Endothelial cell of umbilical vein (primary cell): ENCODE measurements at regions not wholly inside any gene's neighbourhood (a gene's known extent, or its start where the extent isn't known, plus 50 kb on each side); places are given as distances from the start of the nearest gene placed in this dataset.

ENCODE experiments used
- BruUV-seq: library from RNA; stranded (reverse); fragments of 400-500 nt; replicated peaks from 2 replicates; lab custom pipeline; 2021; lab: Mats Ljungman, UMichigan
- CTCF ChIA-PET: fragments of 300-600, 350-600 bp; sonication (Branson Sonifier 250); formaldehyde crosslinking; loops from one replicate; lab custom pipeline; 2021; ENCODE audit warnings: antibody characterized with exemption, inconsistent platforms; lab: Charles Lee
- POLR2A ChIA-PET: fragments of 300-600, 350-600 bp; sonication (Branson Sonifier 250); formaldehyde crosslinking; loops from one replicate; lab custom pipeline; 2021; ENCODE audit warnings: antibody characterized with exemption, inconsistent platforms; lab: Charles Lee
- DNase-seq: peaks from one replicate; pipeline ENCODE4 v3.0.0-alpha.2; 2011; ENCODE audit warnings: low read depth, low spot score
- FAIRE-seq: peaks from 2 replicates; lab custom pipeline; 2011; peaks lifted over from hg19 to GRCh38; lab: Jason Lieb, UNC
- H2AFZ ChIP-seq: 2 replicates; pipeline ENCODE4 v1.6.0; 2012; ENCODE audit warnings: low read depth, low read length, control low read depth, inconsistent platforms
- H3K27ac ChIP-seq: 2 replicates; pipeline ENCODE4 v1.5.1; 2011; ENCODE audit warnings: low read depth, mild to moderate bottlenecking, control low read depth, low read length, moderate library complexity; ENCODE audit not compliant: insufficient read depth
- H3K27me3 ChIP-seq, 2 experiments: 2 replicates each; pipeline versions ENCODE4 v1.6.0 to v1.6.1; 2011; ENCODE audit warnings: low read length in 2 of 2, mixed read lengths in 1 of 2; ENCODE audit not compliant: control insufficient read depth in 2 of 2, insufficient read depth in 2 of 2
- H3K36me3 ChIP-seq, 2 experiments: 2 replicates in 1 of 2; 3 replicates in 1 of 2; pipeline ENCODE4 v1.5.1; 2011; ENCODE audit warnings: low read length in 2 of 2, mild to moderate bottlenecking in 1 of 2, moderate library complexity in 1 of 2; ENCODE audit not compliant: control insufficient read depth in 2 of 2, insufficient read depth in 2 of 2; ENCODE audit errors: extremely low read depth in 1 of 2
- H3K4me1 ChIP-seq: 3 replicates; pipeline ENCODE4 v1.5.1; 2011; ENCODE audit warnings: mild to moderate bottlenecking, low read length; ENCODE audit not compliant: control insufficient read depth, insufficient read depth; ENCODE audit errors: extremely low read depth
- H3K4me2 ChIP-seq: 2 replicates; pipeline ENCODE4 v1.6.1; 2011; ENCODE audit warnings: low read length, control low read depth, mixed read lengths; ENCODE audit not compliant: insufficient read depth
- H3K4me3 ChIP-seq, 3 experiments: fragments of 200-600 bp in 1 of 3; sonication (generic), shearing (Covaris generic) in 1 of 3; replicated peaks in 1 of 3; 2 replicates each; pipeline ENCODE4 v1.5.1; 2011 to 2016; ENCODE audit warnings: control low read depth in 3 of 3, low read length in 3 of 3, mild to moderate bottlenecking in 2 of 3, inconsistent platforms in 1 of 3, low read depth in 1 of 3, moderate library complexity in 1 of 3; ENCODE audit not compliant: insufficient read depth in 1 of 3
- H3K79me2 ChIP-seq: 2 replicates; pipeline ENCODE4 v1.6.0; 2012; ENCODE audit warnings: low read length, inconsistent platforms; ENCODE audit not compliant: control insufficient read depth, insufficient read depth
- H3K9ac ChIP-seq: replicated peaks from 2 replicates; pipeline ENCODE3; 2011; ENCODE audit warnings: low read length, control low read depth; ENCODE audit not compliant: insufficient read depth; ENCODE audit errors: extremely low read depth
- H3K9me1 ChIP-seq: replicated peaks from 3 replicates; pipeline ENCODE4 v1.6.0; 2011; ENCODE audit warnings: mild to moderate bottlenecking, low read length; ENCODE audit not compliant: control insufficient read depth, insufficient read depth; ENCODE audit errors: extremely low read depth
- H3K9me3 ChIP-seq: replicated peaks from 2 replicates; pipeline ENCODE4 v1.5.1; 2012; ENCODE audit warnings: low read length, inconsistent platforms; ENCODE audit not compliant: control insufficient read depth, insufficient read depth
- H4K20me1 ChIP-seq: replicated peaks from 2 replicates; pipeline ENCODE3; 2011; ENCODE audit warnings: mild to moderate bottlenecking, low read length; ENCODE audit not compliant: control insufficient read depth, insufficient read depth; ENCODE audit errors: extremely low read depth
- EZH2 ChIP-seq: IDR thresholded peaks from 2 replicates; pipeline ENCODE4 v1.6.1; 2012; ENCODE audit warnings: borderline replicate concordance, low read depth, mild to moderate bottlenecking, moderate library complexity, low read length, inconsistent platforms; ENCODE audit not compliant: severe bottlenecking
- FOS ChIP-seq: IDR thresholded peaks from 2 replicates; pipeline ENCODE4 v1.6.1; 2011; ENCODE audit warnings: mild to moderate bottlenecking, low read length, moderate library complexity, borderline replicate concordance; ENCODE audit not compliant: insufficient read depth
- GATA2 ChIP-seq: IDR thresholded peaks from 2 replicates; pipeline ENCODE4 v1.7.0; 2011; ENCODE audit warnings: low read depth, mild to moderate bottlenecking, moderate library complexity, mixed read lengths, low read length; ENCODE audit not compliant: insufficient read length, insufficient read depth
- JUN ChIP-seq: IDR thresholded peaks from 2 replicates; pipeline ENCODE4 v1.6.1; 2011; ENCODE audit warnings: borderline replicate concordance, low read depth; ENCODE audit not compliant: insufficient read length, insufficient read depth
- MYC ChIP-seq: IDR thresholded peaks from one replicate; pipeline ENCODE4 v1.6.1; 2011; ENCODE audit warnings: mild to moderate bottlenecking, low read depth, low read length
- POLR2A ChIP-seq: IDR thresholded peaks from 2 replicates; pipeline ENCODE4 v1.6.1; 2012; ENCODE audit warnings: low read depth, mild to moderate bottlenecking, control low read depth, low read length
- POLR2AphosphoS5 ChIP-seq: IDR thresholded peaks from 2 replicates; pipeline ENCODE4 v1.6.1; 2012; ENCODE audit warnings: low read depth, mild to moderate bottlenecking, control low read depth, low read length, moderate library complexity; ENCODE audit not compliant: insufficient read depth
- dilution Hi-C: fragments of 300-500 bp; cut with MboI; formaldehyde crosslinking; loops from one replicate; pipeline ENCODE4 v1.15.0; 2019; ENCODE audit warnings: low sequenced_read_pairs; ENCODE audit not compliant: extremely low pct_ligation_motif_present
- intact Hi-C: fragments of 100-400 bp; cut with micrococcal nuclease; formaldehyde crosslinking; loops from one replicate; pipeline ENCODE4 v1.10.0; 2022
- TF ChIP-seq, protein P1 (sequence below): IDR thresholded peaks from 2 replicates; pipeline ENCODE4 v1.6.1; 2011; ENCODE audit not compliant: insufficient read depth, insufficient read length
- TF ChIP-seq, protein P2 (sequence below), 2 donors: IDR thresholded peaks; 1 replicate in 1 of 2; 2 replicates in 1 of 2; pipeline ENCODE4 v1.5.1; 2011; ENCODE audit warnings: low read length in 2 of 2, mild to moderate bottlenecking in 2 of 2, moderate library complexity in 2 of 2, control low read depth in 1 of 2, inconsistent platforms in 1 of 2, low read depth in 1 of 2; ENCODE audit not compliant: insufficient read depth in 1 of 2; ENCODE audit errors: extremely low read depth in 1 of 2

DNA sequence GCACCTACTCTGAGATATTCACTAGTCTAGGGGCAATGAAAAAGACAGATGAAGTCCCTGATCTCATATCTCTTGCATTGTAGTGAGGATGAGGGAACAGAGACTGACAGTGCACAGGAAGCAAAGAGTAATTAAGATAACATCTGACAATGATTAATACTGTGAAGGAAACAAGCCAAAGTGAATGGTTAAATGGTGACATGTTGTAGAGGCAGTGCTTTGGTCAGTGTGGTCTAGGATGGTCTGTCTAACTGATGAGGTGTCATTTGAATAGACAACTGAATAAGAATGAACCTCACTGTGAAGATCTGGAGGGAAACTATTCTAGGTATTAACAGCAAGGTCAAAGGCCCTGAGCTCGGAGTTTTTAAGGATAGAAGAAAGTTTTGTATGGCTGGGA is 333.3 kb upstream of the GRIA1 start:
- DNase-seq, result no peak
- no peaks in the 10 kb centered on the region for H3K79me2 ChIP-seq

More for the DNA sequence above, 333.3 kb upstream of the GRIA1 start:
- dilution Hi-C loops, result no loop called here
- no TSS peak for BruUV-seq
- intact Hi-C loops, result no loop called here
- Histone ChIP-seq H3K9me3 (peaks cover 1% of the 10 kb centered on the region), H3K4me2 (no peak overlapping the region), H3K9me1 (no peaks in the 10 kb centered on the region), H4K20me1 (no peaks in the 10 kb centered on the region), H3K36me3 (no peaks in the 10 kb centered on the region), H3K4me3 (no peak overlapping the region), H3K27me3 (no peaks in the 10 kb centered on the region), H3K9ac (no peak overlapping the region), H2AFZ (no peak overlapping the region), H3K4me1 (no peaks in the 10 kb centered on the region), H3K27ac (no peak overlapping the region)
- ChIA-PET CTCF (no interaction called here), POLR2A (no interaction called here)
- FAIRE-seq, result no peak
- TF ChIP-seq, protein P1, sequence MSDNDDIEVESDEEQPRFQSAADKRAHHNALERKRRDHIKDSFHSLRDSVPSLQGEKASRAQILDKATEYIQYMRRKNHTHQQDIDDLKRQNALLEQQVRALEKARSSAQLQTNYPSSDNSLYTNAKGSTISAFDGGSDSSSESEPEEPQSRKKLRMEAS, result no peak
- TF ChIP-seq FOS (no peak), GATA2 (no peak), JUN (no peak), EZH2 (no peak), MYC (no peak), POLR2A (no peak), POLR2AphosphoS5 (no peak)
- TF ChIP-seq, protein P2, sequence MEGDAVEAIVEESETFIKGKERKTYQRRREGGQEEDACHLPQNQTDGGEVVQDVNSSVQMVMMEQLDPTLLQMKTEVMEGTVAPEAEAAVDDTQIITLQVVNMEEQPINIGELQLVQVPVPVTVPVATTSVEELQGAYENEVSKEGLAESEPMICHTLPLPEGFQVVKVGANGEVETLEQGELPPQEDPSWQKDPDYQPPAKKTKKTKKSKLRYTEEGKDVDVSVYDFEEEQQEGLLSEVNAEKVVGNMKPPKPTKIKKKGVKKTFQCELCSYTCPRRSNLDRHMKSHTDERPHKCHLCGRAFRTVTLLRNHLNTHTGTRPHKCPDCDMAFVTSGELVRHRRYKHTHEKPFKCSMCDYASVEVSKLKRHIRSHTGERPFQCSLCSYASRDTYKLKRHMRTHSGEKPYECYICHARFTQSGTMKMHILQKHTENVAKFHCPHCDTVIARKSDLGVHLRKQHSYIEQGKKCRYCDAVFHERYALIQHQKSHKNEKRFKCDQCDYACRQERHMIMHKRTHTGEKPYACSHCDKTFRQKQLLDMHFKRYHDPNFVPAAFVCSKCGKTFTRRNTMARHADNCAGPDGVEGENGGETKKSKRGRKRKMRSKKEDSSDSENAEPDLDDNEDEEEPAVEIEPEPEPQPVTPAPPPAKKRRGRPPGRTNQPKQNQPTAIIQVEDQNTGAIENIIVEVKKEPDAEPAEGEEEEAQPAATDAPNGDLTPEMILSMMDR (IDR thresholded peaks at IDR 0.05; ENCODE audit: extremely low read depth in 1 of 2, insufficient read depth in 1 of 2, low read depth in 1 of 2, low read length in 2 of 2), result no peak
